NCI-H1694 treated with DMSO at 0.1 percent for 48 hours (cell line): ENCODE measurements at regions not wholly inside any gene's neighbourhood (a gene's known extent, or its start where the extent isn't known, plus 50 kb on each side); places are given as distances from the start of the nearest gene placed in this dataset.
"Not testable (repeated sequence)": the region's sequence is repeated elsewhere in the genome, so short reads cannot be mapped to it uniquely, and the experiment has no call there.

Source experiments
- DNase-seq: peaks from one replicate; lab custom pipeline; 2025; lab: John Stamatoyannopoulos, UW

DNA sequence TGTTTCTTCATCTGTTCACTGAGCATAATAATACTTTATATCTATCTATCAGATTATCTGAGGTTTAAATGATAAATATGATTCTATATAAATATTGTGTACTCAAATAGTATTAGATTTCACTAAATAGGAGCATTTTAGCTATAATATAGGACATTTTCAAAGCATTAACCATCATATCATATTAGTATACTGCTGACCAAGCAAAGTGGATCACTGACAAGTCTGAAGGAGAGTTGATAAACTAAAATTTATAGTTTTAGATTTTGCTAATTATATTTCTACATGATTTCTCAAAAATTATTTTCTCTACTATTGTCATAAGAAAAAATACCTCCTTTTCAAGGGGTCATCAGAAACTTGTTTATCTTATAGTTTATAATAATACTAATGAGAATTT, 937.8 kb upstream of the LRATD1 start:
- no peak for DNase-seq

DNA sequence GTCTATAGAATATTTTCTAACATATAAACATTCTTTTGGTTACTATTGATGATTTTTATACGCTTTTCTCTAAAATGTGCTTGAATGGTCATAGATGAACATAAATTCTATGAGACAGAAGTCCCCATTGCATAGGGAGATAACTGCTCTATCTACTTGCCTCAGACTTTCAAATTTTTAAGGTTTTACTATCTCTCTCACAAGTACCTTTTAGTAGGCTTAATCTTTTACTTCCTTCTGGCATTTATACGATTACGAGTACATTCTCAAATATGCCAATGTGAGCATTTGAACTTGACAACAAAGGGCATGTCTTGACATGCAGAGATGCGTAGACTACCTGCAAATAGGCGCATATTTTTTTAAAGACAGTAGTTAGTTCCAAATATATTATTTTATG, 935.9 kb upstream of the LRATD1 start:
- DNase-seq, result no peak

DNA sequence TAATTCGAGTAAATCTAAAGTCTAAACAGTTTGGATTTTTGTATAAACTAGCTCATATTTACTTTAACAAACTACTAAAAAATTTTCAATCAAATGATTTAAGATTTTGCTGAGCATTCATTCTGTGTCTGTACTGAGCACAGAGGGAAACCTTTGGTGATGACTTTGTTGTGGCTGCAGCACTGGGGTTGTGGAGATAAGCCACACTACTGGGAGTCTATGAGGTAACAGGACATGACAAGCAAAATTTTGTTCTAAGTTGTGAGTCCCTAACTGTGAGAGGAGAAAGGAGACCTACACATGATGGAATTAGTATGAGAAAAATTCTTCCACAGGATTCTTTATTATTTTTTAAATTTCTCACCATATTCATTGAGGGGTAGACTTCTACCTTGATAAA, 933.7 kb upstream of the LRATD1 start:
- DNase-seq, result no peak

DNA sequence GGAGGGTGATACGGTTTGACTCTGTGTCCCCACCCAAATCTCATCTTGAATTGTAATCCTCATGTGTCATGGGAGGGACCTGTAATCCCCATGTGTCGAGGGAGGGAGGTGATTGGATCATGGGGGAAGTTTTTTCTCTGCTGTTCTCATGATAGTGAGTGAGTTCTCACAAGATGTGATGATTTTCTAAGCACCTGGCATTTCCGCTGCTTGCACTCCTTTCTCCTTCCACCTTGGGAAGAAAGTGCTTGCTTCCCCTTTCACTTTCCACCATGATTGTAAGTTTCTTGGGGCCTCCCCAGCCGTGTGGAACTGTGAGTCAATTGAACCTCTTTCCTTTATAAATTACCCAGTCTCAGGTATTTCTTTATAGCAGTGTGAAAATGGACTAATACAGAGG, 932.6 kb upstream of the LRATD1 start:
- not testable (repeated sequence) for DNase-seq

DNA sequence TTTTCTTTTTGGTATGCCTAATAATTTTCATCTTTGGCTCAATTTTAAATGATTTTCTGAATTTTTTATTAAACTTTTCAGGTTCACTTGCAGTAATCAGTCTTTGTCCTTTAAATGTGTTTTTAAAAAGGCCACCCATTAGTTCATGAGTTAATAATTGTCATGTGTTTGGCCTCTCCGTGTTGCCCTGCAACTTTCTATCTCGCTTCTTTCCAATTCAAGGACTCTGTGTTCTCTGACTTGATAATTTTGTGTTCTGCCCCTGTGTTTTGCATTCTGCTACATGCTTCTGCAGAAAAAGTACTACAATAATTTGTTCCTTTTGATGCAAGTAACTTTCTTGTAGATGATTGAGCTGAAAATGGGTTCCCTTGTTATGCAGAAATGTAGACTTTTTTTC, 921.4 kb upstream of the LRATD1 start:
- DNase-seq, result no peak

DNA sequence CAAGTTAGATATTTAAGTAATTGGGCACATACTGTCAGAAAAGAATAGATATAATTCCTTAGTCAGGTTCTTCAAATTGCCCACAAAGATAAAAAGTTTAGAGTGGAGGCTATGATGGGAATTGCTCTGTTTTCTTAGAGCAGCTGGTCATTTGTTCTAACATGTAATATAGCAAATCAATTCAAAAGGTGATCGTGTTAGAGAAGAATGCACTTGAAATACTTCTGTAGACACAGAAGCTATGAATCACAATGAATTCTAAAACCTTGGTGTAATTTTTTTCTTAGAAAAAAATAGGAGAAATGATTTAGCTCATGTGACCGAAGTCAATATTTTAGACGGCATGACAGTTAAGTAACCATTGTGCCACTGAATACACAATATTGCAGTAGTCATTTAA, 918.1 kb upstream of the LRATD1 start:
- DNase-seq, result no peak

DNA sequence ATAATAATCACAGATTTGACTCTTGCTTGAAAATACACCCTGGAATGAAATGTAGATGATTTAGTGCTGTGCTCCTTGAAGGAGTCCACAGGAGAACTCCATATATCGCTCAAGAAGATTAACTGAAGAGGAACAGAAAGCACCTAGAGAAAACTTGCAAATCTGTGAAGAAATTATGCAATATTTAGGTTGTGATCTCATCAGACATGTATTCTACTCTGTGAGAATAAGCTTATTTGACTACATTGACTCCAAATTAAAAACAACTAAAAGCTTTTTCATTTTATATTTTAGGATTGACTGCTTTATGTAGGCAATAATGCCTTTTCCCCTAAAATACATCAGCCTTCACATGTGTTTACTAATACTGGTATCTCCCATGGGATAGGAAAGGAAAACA, 906.6 kb upstream of the LRATD1 start:
- no peak for DNase-seq

DNA sequence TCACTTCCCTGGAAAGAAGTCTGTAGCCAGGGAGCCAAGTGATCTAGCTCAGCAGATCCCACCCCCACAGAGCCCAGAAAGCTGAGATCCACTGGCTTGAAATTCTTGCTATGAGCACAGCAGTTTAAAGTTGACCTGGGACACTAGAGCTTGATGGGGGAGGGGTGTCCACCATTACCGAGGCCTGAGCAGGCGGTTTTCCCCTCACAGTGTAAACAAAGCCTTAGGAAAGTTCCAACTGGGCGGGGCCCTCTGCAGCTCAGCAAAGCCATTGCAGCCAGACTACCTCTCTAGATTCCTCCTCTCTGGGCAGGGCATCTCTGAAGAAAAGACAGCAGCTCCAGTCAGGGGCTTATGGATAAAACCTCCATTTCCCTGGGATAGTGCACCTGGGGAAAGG, 887.2 kb upstream of the LRATD1 start:
- DNase-seq, result no peak

DNA sequence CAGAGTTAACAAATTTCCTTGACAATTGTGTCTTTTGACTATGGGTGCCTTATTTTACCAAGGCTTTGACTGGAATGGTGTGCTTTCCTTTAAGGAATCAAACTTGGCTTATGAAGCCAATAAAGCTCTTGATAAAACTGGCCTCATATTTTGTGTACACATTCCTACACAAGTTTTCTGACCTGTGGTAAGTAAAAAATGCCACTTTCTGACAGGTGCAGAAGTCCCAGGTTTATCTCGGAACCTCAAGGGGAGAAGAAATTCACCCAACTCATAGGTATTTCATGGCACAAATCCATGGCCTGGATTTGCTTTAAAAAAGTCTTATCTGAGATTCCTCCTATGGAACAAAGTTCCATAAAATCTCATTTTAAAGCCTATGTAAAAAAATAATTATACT, 880.6 kb upstream of the LRATD1 start:
- DNase-seq, result no peak

DNA sequence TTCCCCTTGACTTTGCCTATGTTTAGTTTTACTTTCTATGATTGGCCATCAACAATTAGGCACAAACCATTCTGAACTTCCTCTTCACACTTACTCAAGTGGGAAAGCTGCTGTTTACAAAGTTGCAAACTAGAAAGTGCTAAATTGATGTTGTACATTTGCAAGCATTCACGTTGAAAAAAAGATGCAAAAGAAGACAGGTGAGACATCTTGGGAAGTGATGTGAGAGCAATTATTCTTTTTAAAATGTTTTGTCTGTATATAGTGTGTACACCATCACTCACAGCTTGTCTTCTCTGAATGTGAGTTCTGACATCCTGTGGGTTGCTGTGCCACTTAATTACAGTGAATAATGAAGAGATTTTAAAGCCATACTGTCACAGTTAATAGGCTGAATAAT, 874.1 kb upstream of the LRATD1 start:
- DNase-seq, result no peak

DNA sequence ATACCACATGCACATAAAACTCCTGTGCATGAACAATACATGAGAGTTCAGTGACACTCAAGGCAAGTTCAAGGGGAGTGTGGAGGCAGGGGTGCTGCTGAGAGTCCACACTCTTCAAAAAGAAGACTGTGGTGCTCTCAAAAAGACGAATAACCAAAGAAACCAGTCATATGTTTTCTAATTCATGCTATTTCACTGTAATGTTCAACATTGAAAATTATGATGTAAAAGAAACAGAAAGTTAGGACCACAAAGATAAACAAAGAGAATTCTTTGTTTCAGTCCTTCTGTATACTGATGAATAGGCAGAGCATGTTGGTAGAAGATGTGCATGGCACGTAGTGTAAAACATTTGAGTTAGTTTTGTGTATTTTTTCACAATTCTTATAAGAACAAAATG, 864.2 kb upstream of the LRATD1 start:
- DNase-seq, result no peak

DNA sequence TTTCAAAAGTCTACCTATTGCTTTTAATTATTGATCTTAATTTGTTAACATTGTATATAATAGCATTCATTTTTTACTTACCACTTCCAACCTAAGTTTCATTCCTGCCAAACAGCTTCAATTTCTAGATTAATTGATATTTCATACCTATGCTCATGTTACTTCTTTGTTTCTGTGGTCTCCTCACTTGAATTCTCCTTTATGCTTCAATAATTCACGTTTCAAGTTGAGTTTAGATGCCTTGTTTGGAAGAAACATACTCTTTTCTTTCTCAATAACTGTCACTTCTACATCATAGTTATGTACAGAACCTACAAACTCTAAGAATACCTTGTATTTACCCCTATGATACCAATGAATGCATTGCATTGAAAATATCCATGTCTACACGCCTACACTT, 862.2 kb upstream of the LRATD1 start:
- no peak for DNase-seq

DNA sequence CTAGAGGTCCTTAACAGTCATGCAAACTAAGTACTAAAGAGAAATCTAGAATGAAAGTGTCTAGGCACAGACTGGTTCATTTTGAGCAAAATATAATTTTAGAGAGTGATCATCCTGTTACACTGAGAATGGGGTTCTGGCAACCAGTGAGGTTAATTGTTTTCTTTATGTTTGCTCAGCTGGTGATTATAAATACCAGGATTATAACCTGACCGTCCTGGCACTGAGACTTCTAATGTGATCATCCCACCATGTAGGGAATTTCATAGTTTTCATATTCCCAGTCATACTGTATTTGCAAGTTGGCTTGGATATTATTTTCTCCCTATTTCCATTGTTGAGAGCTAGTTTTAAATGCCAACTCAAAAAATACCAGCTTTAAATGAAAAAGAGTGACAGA, 852.5 kb upstream of the LRATD1 start:
- DNase-seq, result no peak

DNA sequence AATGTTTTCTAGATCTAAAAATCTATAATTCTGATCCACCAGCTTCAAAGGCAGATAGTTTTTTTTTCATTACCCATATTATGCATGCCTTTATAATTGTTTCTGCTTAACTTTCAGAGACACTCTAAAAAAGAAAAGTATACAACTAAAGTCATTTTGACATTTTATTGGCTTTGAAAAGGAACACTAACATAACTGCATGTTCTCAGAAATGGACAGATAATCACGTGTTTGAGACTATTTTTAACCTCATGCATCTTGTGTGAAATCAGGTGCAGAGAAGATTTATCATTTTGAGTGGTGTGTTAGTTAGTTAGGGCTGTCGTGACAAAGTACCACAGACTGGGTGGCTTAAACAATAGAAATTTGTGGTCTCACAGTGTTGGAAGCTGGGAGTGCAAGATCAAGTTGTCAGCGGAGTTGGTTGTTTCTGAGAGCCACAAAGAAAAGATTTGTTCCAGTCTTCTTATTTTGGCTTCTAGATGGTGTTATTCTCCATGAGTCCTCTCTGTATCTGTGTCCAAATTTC, 841.4 kb upstream of the LRATD1 start:
- DNase-seq, result no peak

DNA sequence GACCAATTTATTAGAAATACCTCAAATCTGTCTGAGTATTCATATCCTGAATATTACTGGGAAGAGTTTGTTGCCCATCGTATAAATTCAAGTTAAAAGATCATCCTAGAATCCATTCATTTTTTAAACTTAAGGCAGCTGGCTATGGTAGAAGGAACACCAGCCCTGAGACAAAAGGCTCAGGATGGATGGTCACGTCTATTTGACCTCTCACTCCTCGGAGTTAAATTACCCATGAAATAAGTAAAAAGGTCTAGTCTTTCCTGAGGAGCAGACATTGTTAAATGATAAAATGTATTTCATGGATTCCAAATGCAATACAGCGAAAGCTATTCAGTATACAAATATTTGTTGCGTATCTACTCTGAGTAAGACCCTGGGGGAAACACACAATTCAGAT, 826.0 kb upstream of the LRATD1 start:
- no peak for DNase-seq

DNA sequence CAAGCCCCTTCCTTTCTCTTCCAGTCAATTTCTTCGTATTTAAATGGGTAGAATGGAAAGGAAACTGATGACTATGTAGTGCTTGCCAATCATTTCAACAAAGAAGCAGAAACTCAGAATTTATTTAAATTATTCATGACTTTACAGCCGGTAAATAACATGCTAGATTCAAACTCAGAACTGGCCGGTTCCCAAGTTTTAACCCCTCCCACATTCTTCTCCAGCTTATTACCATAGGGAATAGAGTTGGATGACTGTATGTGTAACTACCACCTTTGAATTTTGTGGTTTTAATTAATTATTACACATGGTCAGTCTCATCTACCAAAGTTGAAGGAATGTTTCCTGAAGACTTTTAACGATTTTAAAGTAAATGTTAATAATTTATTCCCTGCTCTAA, 819.3 kb upstream of the LRATD1 start:
- DNase-seq, result no peak

DNA sequence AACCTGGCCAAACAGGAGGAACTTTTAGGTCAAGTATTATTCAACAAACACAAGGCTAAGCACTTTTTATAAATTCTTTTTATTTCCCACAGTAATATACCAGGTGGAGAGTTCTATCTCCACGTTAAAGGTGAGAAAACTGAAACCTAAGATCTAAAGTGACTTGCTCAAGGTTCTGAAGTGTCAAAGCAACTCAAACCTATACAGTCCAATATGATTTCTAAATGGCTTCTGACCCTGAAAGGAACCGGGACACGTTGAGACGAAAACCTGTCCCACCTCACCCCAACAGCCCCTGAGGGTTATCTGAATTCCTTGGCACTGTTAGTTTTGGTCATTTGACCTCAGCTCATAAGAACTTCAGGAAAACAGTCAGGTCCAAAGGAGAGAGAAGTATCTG, 814.5 kb upstream of the LRATD1 start:
- no peak for DNase-seq

DNA sequence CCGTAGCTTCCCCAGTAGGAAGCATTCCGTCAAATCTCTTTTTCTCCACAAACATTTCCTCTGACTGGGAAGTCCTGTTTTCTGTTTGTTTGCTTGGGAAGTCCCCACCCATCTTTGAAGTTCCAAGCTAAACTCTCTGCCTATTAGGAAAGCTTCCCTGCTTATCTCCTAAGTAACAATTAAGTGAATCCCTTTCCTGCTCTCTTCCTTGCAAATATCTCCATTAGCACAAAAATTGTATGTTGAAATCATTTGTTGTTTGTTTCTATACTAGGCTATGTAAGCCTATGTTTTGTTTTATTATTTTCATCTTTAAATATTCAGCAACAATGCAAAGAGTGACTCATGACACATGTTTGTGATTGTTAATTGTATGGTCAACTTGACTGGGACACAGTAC, 812.6 kb upstream of the LRATD1 start:
- DNase-seq, result no peak

DNA sequence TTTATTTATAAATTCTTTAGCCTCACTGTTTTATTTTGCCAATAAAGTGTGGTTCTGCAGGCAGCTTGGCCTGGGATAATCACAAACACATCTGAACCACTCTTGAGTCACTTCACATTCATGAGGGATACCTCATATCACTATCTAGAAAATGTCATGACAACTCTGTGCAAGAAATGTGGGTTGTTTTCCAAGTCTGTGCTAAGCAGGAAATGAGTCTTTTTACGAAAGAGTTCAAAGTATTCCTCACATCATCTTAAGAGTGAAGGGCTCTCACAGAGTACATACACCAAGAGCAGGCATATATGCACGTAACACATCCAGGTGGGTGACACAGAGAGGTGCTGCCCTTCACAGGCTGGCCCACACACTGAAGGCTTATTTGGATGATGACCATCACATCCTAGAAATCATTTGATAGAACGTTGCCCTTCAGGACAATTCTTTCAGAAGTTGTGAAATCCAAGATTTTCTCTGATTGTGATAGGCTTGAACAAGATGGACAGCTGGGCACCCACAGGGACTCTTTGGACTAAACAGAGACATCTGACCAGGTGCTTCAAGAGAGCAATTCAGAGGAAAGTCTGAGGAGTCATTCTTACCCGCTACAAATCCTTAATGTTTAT, 811.1 kb upstream of the LRATD1 start:
- no peak for DNase-seq

DNA sequence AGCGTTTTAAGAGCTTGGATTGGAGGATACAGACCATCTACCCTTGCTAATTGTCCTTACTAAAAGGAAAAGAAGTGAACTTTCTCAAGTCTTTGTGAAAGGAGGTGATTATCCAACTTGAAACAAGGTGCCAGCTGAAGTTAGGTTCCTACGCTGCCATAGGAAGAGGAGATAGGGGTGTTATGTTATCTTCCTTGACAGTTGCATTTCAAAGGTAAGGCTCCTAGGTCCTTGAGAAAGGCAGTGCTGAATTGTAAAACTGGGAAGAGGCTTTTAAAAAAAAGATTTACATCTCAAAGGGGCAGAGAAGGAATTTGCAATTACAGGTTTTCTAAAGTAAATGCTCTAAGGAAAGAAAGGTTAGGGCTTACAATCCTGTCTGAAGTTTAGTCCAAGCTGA, 810.2 kb upstream of the LRATD1 start:
- no peak for DNase-seq

DNA sequence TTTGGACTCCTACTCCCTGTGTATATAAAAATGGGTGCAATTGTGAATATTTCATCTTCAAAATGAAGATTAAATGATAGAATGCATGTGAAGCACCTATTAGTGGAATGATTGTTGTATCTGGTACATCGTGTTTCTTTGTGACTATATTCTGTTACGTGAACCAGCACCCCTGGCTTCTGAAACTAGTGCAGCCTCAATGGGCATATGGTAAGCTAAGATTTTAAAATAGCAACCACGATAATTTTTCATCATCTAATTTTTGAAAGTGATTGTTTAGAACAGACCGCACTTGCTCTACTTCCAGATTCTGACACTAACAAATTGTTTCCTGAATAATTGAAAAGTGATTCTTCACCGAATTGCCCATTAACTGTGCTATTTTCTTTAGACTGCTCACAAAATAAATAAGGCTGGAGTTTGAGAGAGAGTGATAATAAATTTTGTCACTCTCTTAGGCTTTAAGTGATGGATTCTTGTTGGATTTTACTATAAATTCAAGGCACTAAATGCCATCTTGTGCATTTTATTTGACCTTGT, 806.1 kb upstream of the LRATD1 start:
- DNase-seq, result no peak

DNA sequence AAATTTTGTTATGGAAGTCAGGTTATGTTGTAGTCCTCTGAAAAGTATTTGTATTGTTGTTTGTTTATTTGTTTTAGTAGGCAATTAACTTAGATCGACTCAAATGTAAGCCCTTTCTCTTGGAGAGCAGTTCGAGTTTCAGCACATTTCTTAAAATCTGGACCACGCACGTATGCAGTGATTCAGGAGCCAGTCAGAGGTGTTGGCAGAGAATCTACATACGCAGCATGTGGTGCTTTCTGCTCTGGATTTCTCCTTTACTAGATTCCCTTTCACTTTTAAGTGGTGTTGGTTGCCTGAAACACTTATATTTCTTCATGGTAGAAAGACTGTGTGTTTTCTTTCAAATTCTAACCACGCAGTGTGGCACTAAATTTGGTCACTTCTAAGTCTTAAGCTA, 773.9 kb upstream of the LRATD1 start:
- DNase-seq, result no peak

DNA sequence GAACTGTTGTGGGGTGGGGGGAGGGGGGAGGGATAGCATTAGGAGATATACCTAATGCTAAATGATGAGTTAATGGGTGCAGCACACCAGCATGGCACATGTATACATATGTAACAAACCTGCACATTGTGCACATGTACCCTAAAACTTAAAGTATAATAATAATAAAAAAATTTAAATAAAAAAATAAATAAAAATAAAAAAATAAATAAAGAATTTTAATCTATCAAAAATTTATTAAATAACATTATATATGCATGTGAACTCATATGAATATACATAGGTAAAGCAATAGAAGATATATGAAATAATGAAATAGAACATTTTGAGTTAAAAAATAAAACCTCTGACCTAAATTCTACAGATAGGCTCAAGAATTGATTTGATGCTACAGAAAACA, 764.2 kb upstream of the LRATD1 start:
- not testable (repeated sequence) for DNase-seq

DNA sequence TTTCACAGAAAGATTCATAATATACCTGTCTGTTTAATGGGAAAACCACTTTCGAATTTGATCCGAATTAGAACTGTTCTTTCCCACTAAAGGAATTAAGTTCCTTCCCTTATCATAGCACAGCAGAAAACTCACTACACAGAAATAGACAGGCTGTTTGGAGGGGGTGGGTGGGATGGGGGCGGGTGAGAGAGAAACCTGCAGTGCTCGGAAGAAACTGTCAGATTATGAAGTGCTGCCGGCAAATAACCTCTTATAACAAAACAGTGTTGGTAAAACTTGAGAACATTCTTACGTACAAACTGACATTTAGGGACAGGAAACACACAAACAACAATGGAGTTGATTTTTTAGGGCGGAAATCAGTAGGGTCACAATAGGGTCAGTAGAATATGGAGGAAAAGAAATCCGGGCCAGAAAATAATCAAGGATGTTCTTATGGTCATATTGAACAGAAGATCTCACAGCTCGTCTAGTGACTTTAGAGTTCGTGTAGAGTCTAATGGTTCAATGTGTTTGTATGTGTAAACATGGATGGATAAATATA, 756.0 kb upstream of the LRATD1 start:
- DNase-seq, result no peak
